Head of caudate nucleus (tissue), 42 donors: ENCODE measurements at regions not wholly inside any gene's neighbourhood (a gene's known extent, or its start where the extent isn't known, plus 50 kb on each side); places are given as distances from the start of the nearest gene placed in this dataset.
"Not testable (repeated sequence)": the region's sequence is repeated elsewhere in the genome, so short reads cannot be mapped to it uniquely, and the experiment has no call there.

Experiments used
- DNase-seq, 42 donors: peaks; one replicate each; pipeline versions ENCODE4 v3.0.0 to v3.0.0-alpha.2; 2020 to 2021; ENCODE audit warnings: mixed read lengths in 7 of 42
- intact Hi-C: fragments of 100-400 bp; cut with DNase I; formaldehyde crosslinking; loops from one replicate; pipeline ENCODE4 v1.15.0; 2022

- DNase-seq = peak in 1 of 42 donors; percentile 6
- intact Hi-C loops = no loop called here
Observed at GRCh38 chr20:54980103-54980960, 504.9 kb downstream of the DOK5 start.

- no peak for DNase-seq
- intact Hi-C loops = no loop called here
Observed at GRCh38 chr20:54950304-54950703, 474.9 kb downstream of the DOK5 start.

- no peak for DNase-seq
- intact Hi-C loops = no loop called here
Observed at GRCh38 chr20:54941666-54942065, 466.3 kb downstream of the DOK5 start.

GRCh38 chr20:54940522-54940921, 465.1 kb downstream of the DOK5 start:
- intact Hi-C loops = no loop called here
- DNase-seq = no peak

GRCh38 chr20:54938707-54939106, 463.3 kb downstream of the DOK5 start:
- intact Hi-C loops = no loop called here
- no peak for DNase-seq

GRCh38 chr20:54933212-54933904, 458.0 kb downstream of the DOK5 start:
- intact Hi-C loops = no loop called here
- no peak for DNase-seq

- intact Hi-C loops = no loop called here
Observed at GRCh38 chr20:54929191-54929590, 453.8 kb downstream of the DOK5 start.

GRCh38 chr20:54928564-54928963, 453.2 kb downstream of the DOK5 start:
- intact Hi-C loops = no loop called here
- DNase-seq = no peak

More at GRCh38 chr20:54929191-54929590, 453.8 kb downstream of the DOK5 start:
- DNase-seq = no peak

- intact Hi-C loops = no loop called here
- DNase-seq = no peak
Observed at GRCh38 chr20:54922636-54923035, 447.2 kb downstream of the DOK5 start.

GRCh38 chr20:54922096-54922495, 446.7 kb downstream of the DOK5 start:
- intact Hi-C loops = no loop called here
- no peak for DNase-seq

GRCh38 chr20:54920491-54920890, 445.1 kb downstream of the DOK5 start:
- peak in 39 of 42 donors; percentile 12 to 81 (median 40) for DNase-seq
- intact Hi-C loops = no loop called here

- DNase-seq, intact Hi-C loops: not testable (repeated sequence)
Observed at GRCh38 chr20:54918993-54919392, 443.6 kb downstream of the DOK5 start.

- intact Hi-C loops = no loop called here
- DNase-seq = no peak
Observed at GRCh38 chr20:54914995-54915394, 439.6 kb downstream of the DOK5 start.

- intact Hi-C loops = no loop called here
Observed at GRCh38 chr20:54909702-54910101, 434.3 kb downstream of the DOK5 start.

GRCh38 chr20:54906134-54906533, 430.7 kb downstream of the DOK5 start:
- intact Hi-C loops, DNase-seq: not testable (repeated sequence)

More at GRCh38 chr20:54909702-54910101, 434.3 kb downstream of the DOK5 start:
- DNase-seq = no peak

GRCh38 chr20:54897787-54898186, 422.4 kb downstream of the DOK5 start:
- no peak for DNase-seq
- intact Hi-C loops = no loop called here

- intact Hi-C loops = no loop called here
- no peak for DNase-seq
Observed at GRCh38 chr20:54891907-54892306, 416.5 kb downstream of the DOK5 start.

GRCh38 chr20:54879393-54879792, 404.0 kb downstream of the DOK5 start:
- intact Hi-C loops = no loop called here
- DNase-seq = no peak

- DNase-seq = no peak
- intact Hi-C loops = no loop called here
Observed at GRCh38 chr20:54875307-54875706, 399.9 kb downstream of the DOK5 start.

- intact Hi-C loops = no loop called here
- DNase-seq = no peak
Observed at GRCh38 chr20:54874718-54875117, 399.3 kb downstream of the DOK5 start.
